ENCODE measurements at regions not wholly inside any gene's neighbourhood (a gene's known extent, or its start where the extent isn't known, plus 50 kb on each side); places are given as distances from the start of the nearest gene placed in this dataset.

GRCh38 chrY:13537919-13538318 is 58.1 kb upstream of the UTY start:
- H3K9me3 ChIP-seq (ENCODE audit: control insufficient read depth, low read length), result no peaks in the 10 kb centered on the region
- no peak for ATAC-seq
- 63% methylated on average over 1 of the region's 1 CpG for WGBS

More at GRCh38 chrY:13537919-13538318, 58.1 kb upstream of the UTY start:
- no peaks in the 10 kb centered on the region for H3K4me1 ChIP-seq (ENCODE audit: control insufficient read depth, insufficient read depth, low read length)
- DNase-seq, result no peak
- no peak overlapping the region for H3K4me3 ChIP-seq (ENCODE audit: low read length)
- H3K27ac ChIP-seq (ENCODE audit: low read length), result no peak overlapping the region
- H3K27me3 ChIP-seq (ENCODE audit: control insufficient read depth, insufficient read depth), result no peaks in the 10 kb centered on the region
- intact Hi-C loops (cut with DNase I), result no loop called here

Measured in right cardiac atrium (tissue), 5 donors.